Left colon (tissue), 2 donors: ENCODE measurements at regions not wholly inside any gene's neighbourhood (a gene's known extent, or its start where the extent isn't known, plus 50 kb on each side); places are given as distances from the start of the nearest gene placed in this dataset.

Experiments used
- ATAC-seq: fragments of 200-7000 bp; cut with Tn5 transposase; one replicate; pipeline ENCODE4 v1.9.1; 2020; ENCODE audit warnings: mild to moderate bottlenecking, moderate library complexity
- DNase-seq, 2 donors: peaks; one replicate each; pipeline ENCODE4 v3.0.0-alpha.2; 2020
- intact Hi-C, 2 donors: fragments of 100-400 bp; cut with DNase I in 1 of 2; cut with micrococcal nuclease in 1 of 2; formaldehyde crosslinking; loops; one replicate each; pipeline versions ENCODE4 v1.11.2 to v1.14.0; 2022; cut with DNase I, micrococcal nuclease
- donor health status: DM: no; HTN: no; CAD: no.
- donor health status: DM: yes; HTN: yes; CAD: no.

- intact Hi-C loops = no loop called here
- ATAC-seq = no peak
- DNase-seq = no peak
These were observed 135.7 kb downstream of the OR13A1 start for GRCh38 chr10:45179691-45180090.

GRCh38 chr10:45180507-45180906, 134.9 kb downstream of the OR13A1 start:
- intact Hi-C loops = no loop called here
- ATAC-seq (no peak), DNase-seq (no peak)

GRCh38 chr10:45180946-45181875, 134.2 kb downstream of the OR13A1 start:
- ATAC-seq = no peak
- no peak for DNase-seq
- intact Hi-C loops = no loop called here

GRCh38 chr10:45183174-45183573, 132.2 kb downstream of the OR13A1 start:
- ATAC-seq = no peak
- intact Hi-C loops = no loop called here
- no peak for DNase-seq

GRCh38 chr10:45197816-45198485, 117.5 kb downstream of the OR13A1 start:
- ATAC-seq = no peak
- no peak for DNase-seq
- intact Hi-C loops = no loop called here

GRCh38 chr10:45198486-45199204, 116.8 kb downstream of the OR13A1 start:
- no peak for DNase-seq
- ATAC-seq = no peak
- intact Hi-C loops = no loop called here

GRCh38 chr10:45199205-45199740, 116.1 kb downstream of the OR13A1 start:
- no peak for DNase-seq
- intact Hi-C loops = no loop called here
- no peak for ATAC-seq

- intact Hi-C loops = no loop called here
- ATAC-seq (no peak), DNase-seq (no peak)
These were observed 114.1 kb downstream of the OR13A1 start for GRCh38 chr10:45201271-45201670.

- ATAC-seq (no peak), DNase-seq (no peak)
- intact Hi-C loops = no loop called here
These were observed 113.2 kb downstream of the OR13A1 start for GRCh38 chr10:45202242-45202641.

- DNase-seq = no peak
- intact Hi-C loops = no loop called here
- ATAC-seq = no peak
These were observed 110.2 kb downstream of the OR13A1 start for GRCh38 chr10:45204954-45205775.

GRCh38 chr10:45209888-45210287, 105.5 kb downstream of the OR13A1 start:
- DNase-seq = no peak
- no peak for ATAC-seq
- intact Hi-C loops = no loop called here

GRCh38 chr10:45211576-45211975, 103.8 kb downstream of the OR13A1 start:
- no peak for ATAC-seq
- intact Hi-C loops = no loop called here
- DNase-seq = no peak

GRCh38 chr10:45219416-45219815, 96.0 kb downstream of the OR13A1 start:
- intact Hi-C loops = no loop called here
- DNase-seq (no peak), ATAC-seq (no peak)

GRCh38 chr10:45220931-45221330, 94.5 kb downstream of the OR13A1 start:
- ATAC-seq (no peak), DNase-seq (no peak)
- intact Hi-C loops = no loop called here

- peak in 1 of 2 donors; percentile 44 for DNase-seq
- peak; percentile 67 for ATAC-seq
- intact Hi-C loops = no loop called here
These were observed 91.1 kb downstream of the OR13A1 start for GRCh38 chr10:45224219-45224841.

GRCh38 chr10:45227042-45227441, 88.4 kb downstream of the OR13A1 start:
- intact Hi-C loops = no loop called here
- ATAC-seq (no peak), DNase-seq (no peak)

- intact Hi-C loops = no loop called here
- DNase-seq (no peak), ATAC-seq (no peak)
These were observed 88.0 kb downstream of the OR13A1 start for GRCh38 chr10:45227456-45227855.

GRCh38 chr10:45229823-45230222, 85.6 kb downstream of the OR13A1 start:
- no peak for ATAC-seq
- no peak for DNase-seq
- intact Hi-C loops = no loop called here
